ENCODE measurements at regions not wholly inside any gene's neighbourhood (a gene's known extent, or its start where the extent isn't known, plus 50 kb on each side); places are given as distances from the start of the nearest gene placed in this dataset.

- no peaks in the 10 kb centered on the region for H3K36me3 Mint-ChIP-seq (ENCODE audit: low read depth)
- no peak overlapping the region for H3K27ac Mint-ChIP-seq (ENCODE audit: unreplicated experiment)
- no peak for DNase-seq (ENCODE audit: low spot score)
- peaks cover 4% of the 10 kb centered on the region for H3K27me3 Mint-ChIP-seq (ENCODE audit: low read depth)
- peaks cover 13% of the 10 kb centered on the region for H3K4me1 Mint-ChIP-seq (ENCODE audit: low read depth)
- no peaks in the 10 kb centered on the region for H3K9me3 Mint-ChIP-seq (ENCODE audit: low read depth)
- no peak overlapping the region for H3K4me3 Mint-ChIP-seq (ENCODE audit: unreplicated experiment)
- no peak for TF ChIP-seq CTCF (IDR thresholded peaks at IDR 0.05)
Observed at GRCh38 chr2:147614471-147614870, 230.4 kb upstream of the ACVR2A start.

DNA sequence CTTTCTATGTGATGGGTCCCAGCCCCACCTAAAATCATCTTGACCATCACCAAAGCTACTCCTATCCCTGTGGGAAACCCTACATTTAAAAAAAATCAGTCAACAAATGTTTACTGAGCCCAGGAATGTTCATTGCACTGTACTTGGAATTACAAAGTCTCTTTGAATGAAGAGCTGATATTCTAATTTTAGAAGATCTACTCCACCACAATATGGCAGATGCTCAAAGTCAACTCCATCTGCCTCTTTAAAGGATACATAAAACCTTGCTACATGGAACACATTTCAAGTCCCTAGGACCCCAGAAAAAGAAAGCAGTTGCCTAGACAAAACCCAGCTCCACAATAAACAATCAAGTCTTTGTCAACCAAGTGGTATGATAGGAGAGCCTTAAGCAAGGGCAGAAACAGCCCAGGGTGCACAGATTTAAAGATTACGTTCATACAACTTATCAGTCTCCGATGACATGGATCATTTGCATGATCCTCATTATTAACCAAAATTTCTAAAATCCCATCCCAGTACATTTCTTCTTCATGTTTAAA, 234.3 kb upstream of the ACVR2A start:
- no peak overlapping the region for H3K27ac Mint-ChIP-seq (ENCODE audit: unreplicated experiment)
- no peaks in the 10 kb centered on the region for H3K36me3 Mint-ChIP-seq (ENCODE audit: low read depth)
- TF ChIP-seq CTCF (IDR thresholded peaks at IDR 0.05): no peak
- H3K9me3 Mint-ChIP-seq (ENCODE audit: low read depth): no peaks in the 10 kb centered on the region
- no peak overlapping the region for H3K4me3 Mint-ChIP-seq (ENCODE audit: unreplicated experiment)
- H3K4me1 Mint-ChIP-seq (ENCODE audit: low read depth): peaks cover 13% of the 10 kb centered on the region
- no peak for DNase-seq (ENCODE audit: low spot score)
- H3K27me3 Mint-ChIP-seq (ENCODE audit: low read depth): peaks cover 2% of the 10 kb centered on the region

- no peak for DNase-seq (ENCODE audit: low spot score)
- TF ChIP-seq CTCF (IDR thresholded peaks at IDR 0.05): no peak
- Mint-ChIP-seq H3K27me3 (ENCODE audit: low read depth) (no peaks in the 10 kb centered on the region), H3K4me3 (ENCODE audit: unreplicated experiment) (no peak overlapping the region), H3K36me3 (ENCODE audit: low read depth) (no peaks in the 10 kb centered on the region), H3K9me3 (ENCODE audit: low read depth) (no peaks in the 10 kb centered on the region), H3K27ac (ENCODE audit: unreplicated experiment) (no peak overlapping the region), H3K4me1 (ENCODE audit: low read depth) (peaks cover 13% of the 10 kb centered on the region)
Observed at GRCh38 chr2:147609301-147609700, 235.5 kb upstream of the ACVR2A start.

- no peak for TF ChIP-seq CTCF (IDR thresholded peaks at IDR 0.05)
- no peak for DNase-seq (ENCODE audit: low spot score)
- no peaks in the 10 kb centered on the region for H3K27me3 Mint-ChIP-seq (ENCODE audit: low read depth)
- no peak overlapping the region for H3K4me3 Mint-ChIP-seq (ENCODE audit: unreplicated experiment)
- no peak overlapping the region for H3K27ac Mint-ChIP-seq (ENCODE audit: unreplicated experiment)
- H3K36me3 Mint-ChIP-seq (ENCODE audit: low read depth): no peaks in the 10 kb centered on the region
- peaks cover 13% of the 10 kb centered on the region for H3K4me1 Mint-ChIP-seq (ENCODE audit: low read depth)
- H3K9me3 Mint-ChIP-seq (ENCODE audit: low read depth): no peaks in the 10 kb centered on the region
Observed at GRCh38 chr2:147607379-147607778, 237.4 kb upstream of the ACVR2A start.

- no peak for DNase-seq (ENCODE audit: low spot score)
- Mint-ChIP-seq H3K27ac (ENCODE audit: unreplicated experiment) (no peak overlapping the region), H3K27me3 (ENCODE audit: low read depth) (peaks cover 3% of the 10 kb centered on the region), H3K36me3 (ENCODE audit: low read depth) (no peaks in the 10 kb centered on the region), H3K4me3 (ENCODE audit: unreplicated experiment) (no peak overlapping the region), H3K9me3 (ENCODE audit: low read depth) (no peaks in the 10 kb centered on the region), H3K4me1 (ENCODE audit: low read depth) (no peaks in the 10 kb centered on the region)
- TF ChIP-seq CTCF (IDR thresholded peaks at IDR 0.05): no peak
Observed at GRCh38 chr2:147603876-147604275, 241.0 kb upstream of the ACVR2A start.
